NCI-H2171 (cell line): ENCODE measurements at regions not wholly inside any gene's neighbourhood (a gene's known extent, or its start where the extent isn't known, plus 50 kb on each side); places are given as distances from the start of the nearest gene placed in this dataset.

Experiments
- DNase-seq: peaks from one replicate; lab custom pipeline; 2025; lab: John Stamatoyannopoulos, UW

DNA sequence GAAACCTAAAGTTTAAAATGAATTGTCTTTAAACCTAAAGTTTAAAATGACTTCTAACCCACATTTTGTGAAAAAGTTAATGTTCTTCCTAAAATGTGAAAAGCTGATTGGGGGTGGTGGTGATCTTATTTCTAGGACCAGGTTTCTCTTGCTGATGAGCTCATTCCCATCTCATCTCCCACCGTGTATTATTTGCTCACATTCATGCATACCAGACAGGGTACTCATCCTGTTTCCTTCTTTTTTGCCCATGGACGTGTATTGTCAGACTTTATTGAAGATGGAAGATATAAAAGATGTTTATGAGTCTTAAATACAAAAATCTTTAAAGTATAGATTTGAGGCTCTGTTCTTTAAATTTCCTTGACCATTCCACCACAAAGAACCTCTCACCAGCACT lies 70.1 kb upstream of the MPHOSPH6 start:
- DNase-seq: no peak

DNA sequence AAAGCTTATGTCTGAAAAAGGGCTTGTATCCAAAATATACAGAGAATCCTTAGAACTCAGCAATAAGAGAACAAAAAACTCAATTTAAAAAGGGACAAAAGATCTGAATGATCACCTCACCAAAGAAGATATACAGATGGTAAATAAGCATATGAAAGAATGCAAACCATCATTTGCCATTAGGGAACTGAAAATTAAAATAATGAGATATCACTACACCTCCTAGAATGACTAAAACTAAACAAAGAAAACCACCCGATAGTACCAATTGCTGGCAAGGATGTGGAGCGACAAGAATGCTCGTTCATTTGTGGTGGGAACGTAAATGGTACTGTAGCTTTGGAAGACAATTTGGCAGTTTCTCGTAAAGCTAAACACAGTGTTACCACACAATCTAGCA lies 66.9 kb upstream of the MPHOSPH6 start:
- no peak for DNase-seq

DNA sequence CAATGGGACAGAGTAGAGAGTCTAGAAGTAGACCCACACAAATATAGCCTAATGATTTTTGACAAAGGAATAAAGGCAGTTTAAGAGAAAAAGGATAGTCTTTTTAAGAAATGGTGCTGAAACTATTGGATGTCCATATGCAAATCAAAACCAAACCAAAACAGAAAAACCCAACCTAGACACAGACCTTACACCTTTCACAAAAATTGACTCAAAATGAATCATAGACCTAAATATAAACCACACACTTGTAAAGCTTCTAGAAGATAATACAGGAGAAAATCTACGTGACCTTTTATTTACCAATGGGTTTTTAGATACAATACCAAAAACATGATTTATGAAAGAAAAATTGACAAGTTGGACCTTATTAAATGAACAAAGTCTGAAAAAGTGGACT lies 66.4 kb upstream of the MPHOSPH6 start:
- no peak for DNase-seq

DNA sequence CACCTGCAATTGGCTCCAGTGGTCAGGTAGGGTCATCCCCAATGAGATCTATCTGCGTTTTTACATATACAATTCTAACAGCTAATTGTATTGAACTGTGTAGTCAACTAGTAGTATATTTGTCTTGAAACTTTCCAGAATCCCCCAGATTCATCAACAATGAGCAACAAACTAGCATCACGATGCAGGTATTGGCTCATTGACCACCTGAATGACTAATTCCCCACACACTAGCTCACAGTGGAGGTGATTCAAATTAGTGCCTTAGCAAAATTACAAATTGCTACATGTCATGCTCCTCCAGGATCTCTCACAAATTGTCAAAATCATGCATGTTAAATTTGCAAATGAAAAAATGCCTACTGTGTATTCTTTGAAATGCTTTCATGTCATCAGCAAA lies 62.8 kb upstream of the MPHOSPH6 start:
- DNase-seq: no peak

GRCh38 chr16:82231008-82231787 lies 61.2 kb upstream of the MPHOSPH6 start:
- DNase-seq: no peak

- peak; percentile 29 for DNase-seq
These were observed 60.0 kb upstream of the MPHOSPH6 start for GRCh38 chr16:82229800-82230619.

- DNase-seq: no peak
These were observed 56.3 kb upstream of the MPHOSPH6 start for GRCh38 chr16:82226327-82226726.

- no peak for DNase-seq
These were observed 54.8 kb upstream of the MPHOSPH6 start for GRCh38 chr16:82224821-82225220.

DNA sequence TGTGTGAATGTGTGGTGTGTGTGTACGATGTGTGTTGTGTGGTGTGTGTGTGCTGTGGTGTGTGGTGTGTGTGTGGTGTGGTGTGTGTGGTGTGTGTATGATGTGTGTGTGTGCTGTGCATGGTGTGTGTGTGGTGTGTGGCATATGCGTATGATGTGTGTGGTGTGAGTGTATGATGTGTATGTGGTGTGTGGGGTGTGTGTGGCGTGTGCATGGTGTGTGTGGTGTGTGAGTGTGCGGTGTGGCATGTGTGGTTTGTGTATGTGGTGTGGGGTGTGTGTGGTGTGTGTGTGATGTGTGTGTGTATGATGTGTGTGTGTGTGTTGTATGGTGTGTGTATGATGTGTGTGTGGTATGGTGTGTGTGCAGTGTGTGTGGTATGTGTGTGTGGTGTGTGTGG lies 50.5 kb upstream of the MPHOSPH6 start:
- DNase-seq: no peak
